ENCODE measurements at regions not wholly inside any gene's neighbourhood (a gene's known extent, or its start where the extent isn't known, plus 50 kb on each side); places are given as distances from the start of the nearest gene placed in this dataset.
"Not testable (repeated sequence)": the region's sequence is repeated elsewhere in the genome, so short reads cannot be mapped to it uniquely, and the experiment has no call there.

DNA sequence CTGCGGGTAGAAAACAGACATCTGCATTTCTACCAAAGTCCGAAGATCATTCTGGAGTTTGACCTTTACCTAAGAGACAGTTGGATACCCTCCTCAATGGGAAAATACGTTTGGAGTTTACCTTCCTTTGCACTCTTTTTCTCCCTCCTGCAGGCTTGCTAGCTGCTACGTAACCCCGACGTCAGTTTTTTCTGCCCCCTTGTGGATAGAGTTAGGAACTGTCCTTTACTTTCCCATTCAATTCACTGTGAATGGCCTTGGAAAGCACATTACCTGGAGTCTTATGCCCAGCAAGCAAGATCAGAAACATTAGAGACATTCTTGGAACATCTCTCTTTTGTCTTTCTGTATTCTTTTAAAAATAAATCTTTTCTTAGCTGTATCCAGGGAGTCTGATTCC, 250.7 kb downstream of the NAP1L3 start:
- peak; percentile 45 for DNase-seq (ENCODE audit: extremely low spot score)

DNA sequence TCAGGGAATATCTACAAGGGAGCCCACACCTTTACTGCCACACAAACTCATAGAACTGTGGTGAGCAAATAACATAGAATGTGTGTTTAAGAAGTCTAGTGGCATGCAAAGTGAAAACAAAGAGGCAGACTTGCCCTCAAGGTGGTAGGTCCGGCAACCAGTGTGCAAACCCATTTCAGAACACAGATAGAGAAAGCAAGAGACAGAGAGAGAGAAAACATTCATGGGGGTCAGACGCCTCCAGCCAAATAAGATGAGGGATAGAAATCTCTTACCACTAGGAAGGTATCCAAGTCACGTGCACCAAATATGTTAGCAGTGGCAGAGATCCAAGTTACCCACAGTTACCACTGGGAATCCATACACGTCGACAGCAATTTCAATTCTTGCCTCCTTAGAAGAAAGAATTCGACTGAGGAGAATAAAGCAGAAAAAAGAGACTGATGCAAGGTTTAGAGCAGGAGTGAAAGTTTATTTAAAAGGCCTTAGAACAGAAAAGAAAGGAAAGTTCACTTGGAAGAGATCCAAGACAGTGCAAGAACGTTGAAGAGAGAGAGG, 252.8 kb downstream of the NAP1L3 start:
- no peak for DNase-seq (ENCODE audit: extremely low spot score)
- POLR2A ChIA-PET: no interaction called here
- CTCF ChIA-PET: no interaction called here
- no peak for TF ChIP-seq LEF1 (IDR thresholded peaks at IDR 0.05; ENCODE audit: borderline replicate concordance)
- TF ChIP-seq CTBP1 (IDR thresholded peaks at IDR 0.05; ENCODE audit: borderline replicate concordance): no peak
- no peak for TF ChIP-seq TARDBP (IDR thresholded peaks at IDR 0.05)
- TF ChIP-seq HDGF (IDR thresholded peaks at IDR 0.05; ENCODE audit: borderline replicate concordance): no peak
- no peak for TF ChIP-seq L3MBTL2 (conservative IDR thresholded peaks at IDR 0.05)
- TF ChIP-seq FOXK2 (IDR thresholded peaks at IDR 0.05): no peak
- TF ChIP-seq ZNF384 (IDR thresholded peaks at IDR 0.05): no peak

More for the DNA sequence above, 250.7 kb downstream of the NAP1L3 start:
- ChIA-PET POLR2A (no interaction called here), CTCF (no interaction called here)
- TF ChIP-seq SP1 (IDR thresholded peaks at IDR 0.05): no peak
- TF ChIP-seq FOXA1 (IDR thresholded peaks at IDR 0.05): no peak
- no peak for TF ChIP-seq FOXM1 (IDR thresholded peaks at IDR 0.05; ENCODE audit: borderline replicate concordance)
- no peak for TF ChIP-seq SUZ12 (IDR thresholded peaks at IDR 0.05)
- no peak for TF ChIP-seq ZNF384 (IDR thresholded peaks at IDR 0.05)
- TF ChIP-seq NFRKB (IDR thresholded peaks at IDR 0.05): no peak
- no peak for TF ChIP-seq FOXK2 (IDR thresholded peaks at IDR 0.05)
- TF ChIP-seq, protein P1, sequence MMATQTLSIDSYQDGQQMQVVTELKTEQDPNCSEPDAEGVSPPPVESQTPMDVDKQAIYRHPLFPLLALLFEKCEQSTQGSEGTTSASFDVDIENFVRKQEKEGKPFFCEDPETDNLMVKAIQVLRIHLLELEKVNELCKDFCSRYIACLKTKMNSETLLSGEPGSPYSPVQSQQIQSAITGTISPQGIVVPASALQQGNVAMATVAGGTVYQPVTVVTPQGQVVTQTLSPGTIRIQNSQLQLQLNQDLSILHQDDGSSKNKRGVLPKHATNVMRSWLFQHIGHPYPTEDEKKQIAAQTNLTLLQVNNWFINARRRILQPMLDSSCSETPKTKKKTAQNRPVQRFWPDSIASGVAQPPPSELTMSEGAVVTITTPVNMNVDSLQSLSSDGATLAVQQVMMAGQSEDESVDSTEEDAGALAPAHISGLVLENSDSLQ (IDR thresholded peaks at IDR 0.05): no peak
- TF ChIP-seq HDGF (IDR thresholded peaks at IDR 0.05; ENCODE audit: borderline replicate concordance): no peak
- TF ChIP-seq LEF1 (IDR thresholded peaks at IDR 0.05; ENCODE audit: borderline replicate concordance): no peak

DNA sequence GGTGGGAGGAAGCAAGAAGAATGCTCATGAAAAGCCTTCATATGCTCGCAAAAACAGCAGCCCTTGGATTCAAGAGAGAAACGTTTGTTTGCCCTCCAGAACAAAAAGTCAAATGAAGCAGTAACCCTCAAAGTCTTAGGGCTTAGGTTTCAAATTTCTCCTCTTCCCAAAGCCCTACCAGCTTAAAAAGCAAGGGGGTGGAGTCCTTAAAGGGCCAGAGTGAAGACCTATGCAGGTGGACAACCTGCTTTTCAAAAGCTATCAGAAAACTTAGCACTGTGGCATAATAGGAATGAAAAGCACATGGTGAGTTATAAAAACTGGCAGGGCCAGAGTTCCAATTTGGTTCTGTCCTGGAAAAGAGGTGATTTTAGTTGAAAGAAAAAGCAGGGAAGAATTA, 253.3 kb downstream of the NAP1L3 start:
- ChIA-PET CTCF (no interaction called here), POLR2A (no interaction called here)
- no peak for TF ChIP-seq CTBP1 (IDR thresholded peaks at IDR 0.05; ENCODE audit: borderline replicate concordance)
- TF ChIP-seq FOXM1 (IDR thresholded peaks at IDR 0.05; ENCODE audit: borderline replicate concordance): no peak
- TF ChIP-seq ELF4 (IDR thresholded peaks at IDR 0.05): no peak
- no peak for TF ChIP-seq SUZ12 (IDR thresholded peaks at IDR 0.05)
- TF ChIP-seq FOXK2 (IDR thresholded peaks at IDR 0.05): no peak
- no peak for DNase-seq (ENCODE audit: extremely low spot score)

DNA sequence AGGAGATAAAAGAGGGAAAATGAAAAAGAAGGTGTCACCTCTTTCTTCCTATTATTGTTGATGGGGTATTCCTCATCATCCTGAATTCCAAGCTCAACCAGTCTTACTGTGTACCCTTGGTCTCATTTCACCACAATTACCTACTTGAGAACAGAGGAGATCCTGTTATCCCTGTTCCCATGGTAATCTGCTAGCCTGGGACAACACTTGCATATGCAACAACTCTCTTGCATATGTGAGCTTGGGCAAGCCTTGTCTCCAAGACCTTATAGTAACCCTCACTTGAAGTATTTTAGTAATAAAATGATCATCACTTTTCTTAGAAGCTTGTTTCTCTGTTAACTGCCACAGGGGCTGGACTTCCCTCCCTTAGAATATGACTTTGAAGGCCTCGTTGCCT, 253.7 kb downstream of the NAP1L3 start:
- ChIA-PET POLR2A (no interaction called here), CTCF (no interaction called here)
- TF ChIP-seq ELF4 (IDR thresholded peaks at IDR 0.05): no peak
- TF ChIP-seq FOXK2 (IDR thresholded peaks at IDR 0.05): no peak
- no peak for TF ChIP-seq TARDBP (IDR thresholded peaks at IDR 0.05)
- TF ChIP-seq ZNF384 (IDR thresholded peaks at IDR 0.05): no peak
- DNase-seq (ENCODE audit: extremely low spot score): no peak

DNA sequence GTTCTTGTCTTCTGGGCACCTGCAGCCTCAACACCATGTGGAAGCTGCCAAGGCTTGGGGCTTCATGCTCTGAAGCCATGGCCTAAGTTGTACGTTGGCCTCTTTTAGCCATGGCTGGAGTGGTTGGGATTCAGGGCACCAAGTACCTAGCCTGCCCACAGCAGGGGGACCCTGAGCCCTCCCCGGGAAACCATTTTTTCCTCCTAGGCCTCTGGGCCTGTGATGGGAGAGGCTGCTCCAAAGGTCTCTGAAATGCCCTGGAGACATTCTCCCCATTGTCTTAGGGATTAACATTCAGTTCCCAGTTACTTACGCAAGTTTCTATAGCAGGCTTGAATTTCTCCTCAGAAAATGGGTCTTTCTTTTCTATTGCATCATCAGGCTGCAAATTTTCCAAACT, 269.3 kb downstream of the NAP1L3 start:
- ChIA-PET CTCF (no interaction called here), POLR2A (no interaction called here)
- DNase-seq (ENCODE audit: extremely low spot score): no peak
- TF ChIP-seq BHLHE40 (IDR thresholded peaks at IDR 0.05; ENCODE audit: borderline replicate concordance) (no peak), LEF1 (IDR thresholded peaks at IDR 0.05; ENCODE audit: borderline replicate concordance) (no peak), FOXM1 (IDR thresholded peaks at IDR 0.05; ENCODE audit: borderline replicate concordance) (no peak), ZNF384 (IDR thresholded peaks at IDR 0.05) (no peak), HDGF (IDR thresholded peaks at IDR 0.05; ENCODE audit: borderline replicate concordance) (no peak), ARNT (IDR thresholded peaks at IDR 0.05) (no peak), FOXK2 (IDR thresholded peaks at IDR 0.05) (no peak), SP1 (IDR thresholded peaks at IDR 0.05) (no peak)

DNA sequence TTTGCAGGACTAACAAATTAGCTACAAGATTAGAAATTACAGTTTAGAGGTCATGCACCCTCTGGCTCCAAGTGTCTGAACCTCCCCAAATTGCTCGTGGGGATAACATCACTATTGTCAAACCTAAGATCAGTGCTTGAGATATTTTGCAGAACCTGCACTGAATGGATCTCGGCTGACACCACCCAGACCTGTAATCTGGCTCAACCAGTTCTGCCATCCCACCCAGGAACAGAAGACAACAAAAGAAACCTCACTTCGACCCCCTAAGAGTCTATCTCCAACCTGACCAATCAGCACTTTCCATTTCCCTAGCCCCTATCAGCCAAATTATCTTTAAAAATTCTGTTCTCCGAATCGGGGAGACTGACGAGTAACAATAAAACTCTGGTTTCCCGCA, 318.7 kb downstream of the NAP1L3 start:
- ChIA-PET POLR2A (no interaction called here), CTCF (no interaction called here)
- TF ChIP-seq L3MBTL2 (conservative IDR thresholded peaks at IDR 0.05) (no peak), FOXM1 (IDR thresholded peaks at IDR 0.05; ENCODE audit: borderline replicate concordance) (no peak), CTBP1 (IDR thresholded peaks at IDR 0.05; ENCODE audit: borderline replicate concordance) (no peak), FOXK2 (IDR thresholded peaks at IDR 0.05) (no peak), BHLHE40 (IDR thresholded peaks at IDR 0.05; ENCODE audit: borderline replicate concordance) (no peak), LEF1 (IDR thresholded peaks at IDR 0.05; ENCODE audit: borderline replicate concordance) (no peak), SP1 (IDR thresholded peaks at IDR 0.05) (no peak), SUZ12 (IDR thresholded peaks at IDR 0.05) (no peak), TARDBP (IDR thresholded peaks at IDR 0.05) (no peak), ZNF384 (IDR thresholded peaks at IDR 0.05) (no peak), ELF4 (IDR thresholded peaks at IDR 0.05) (no peak), HDGF (IDR thresholded peaks at IDR 0.05; ENCODE audit: borderline replicate concordance) (no peak), NFRKB (IDR thresholded peaks at IDR 0.05) (no peak), ARNT (IDR thresholded peaks at IDR 0.05) (no peak)
- TF ChIP-seq, protein P1 (IDR thresholded peaks at IDR 0.05): no peak
- no peak for DNase-seq (ENCODE audit: extremely low spot score)

DNA sequence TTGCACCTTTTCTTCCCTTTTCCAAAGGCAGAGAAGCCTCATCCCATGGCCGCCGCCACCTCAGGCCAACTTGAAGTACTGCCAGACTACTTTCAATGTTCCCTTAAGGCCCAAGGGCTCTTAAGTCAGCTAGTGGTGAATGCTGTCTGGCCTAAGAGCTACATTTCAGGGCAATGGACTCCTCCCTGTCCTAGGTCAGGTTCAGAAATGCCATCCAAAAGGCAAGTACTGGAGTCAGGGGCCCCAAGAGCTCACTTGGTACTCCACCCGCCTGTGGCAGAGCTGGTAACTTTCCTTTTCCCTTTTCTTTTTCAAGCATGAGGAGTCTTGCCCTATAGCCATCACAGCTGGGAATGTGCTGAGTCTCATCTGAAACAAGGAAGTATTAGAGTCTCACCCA, 327.1 kb downstream of the NAP1L3 start:
- ChIA-PET POLR2A (no interaction called here), CTCF (no interaction called here)
- DNase-seq (ENCODE audit: extremely low spot score): no peak
- no peak for TF ChIP-seq SP1 (IDR thresholded peaks at IDR 0.05)
- no peak for TF ChIP-seq ARNT (IDR thresholded peaks at IDR 0.05)
- no peak for TF ChIP-seq FOXA1 (IDR thresholded peaks at IDR 0.05)
- TF ChIP-seq NFRKB (IDR thresholded peaks at IDR 0.05): no peak
- TF ChIP-seq, protein P1 (IDR thresholded peaks at IDR 0.05): no peak
- TF ChIP-seq L3MBTL2 (conservative IDR thresholded peaks at IDR 0.05): no peak
- TF ChIP-seq FOXK2 (IDR thresholded peaks at IDR 0.05): no peak
- TF ChIP-seq ELF4 (IDR thresholded peaks at IDR 0.05): no peak
- TF ChIP-seq LEF1 (IDR thresholded peaks at IDR 0.05; ENCODE audit: borderline replicate concordance): no peak
- TF ChIP-seq ZNF384 (IDR thresholded peaks at IDR 0.05): no peak
- TF ChIP-seq TARDBP (IDR thresholded peaks at IDR 0.05): no peak
- no peak for TF ChIP-seq BHLHE40 (IDR thresholded peaks at IDR 0.05; ENCODE audit: borderline replicate concordance)
- TF ChIP-seq SUZ12 (IDR thresholded peaks at IDR 0.05): no peak
- TF ChIP-seq FOXM1 (IDR thresholded peaks at IDR 0.05; ENCODE audit: borderline replicate concordance): no peak
- no peak for TF ChIP-seq CTBP1 (IDR thresholded peaks at IDR 0.05; ENCODE audit: borderline replicate concordance)
- no peak for TF ChIP-seq HDGF (IDR thresholded peaks at IDR 0.05; ENCODE audit: borderline replicate concordance)

DNA sequence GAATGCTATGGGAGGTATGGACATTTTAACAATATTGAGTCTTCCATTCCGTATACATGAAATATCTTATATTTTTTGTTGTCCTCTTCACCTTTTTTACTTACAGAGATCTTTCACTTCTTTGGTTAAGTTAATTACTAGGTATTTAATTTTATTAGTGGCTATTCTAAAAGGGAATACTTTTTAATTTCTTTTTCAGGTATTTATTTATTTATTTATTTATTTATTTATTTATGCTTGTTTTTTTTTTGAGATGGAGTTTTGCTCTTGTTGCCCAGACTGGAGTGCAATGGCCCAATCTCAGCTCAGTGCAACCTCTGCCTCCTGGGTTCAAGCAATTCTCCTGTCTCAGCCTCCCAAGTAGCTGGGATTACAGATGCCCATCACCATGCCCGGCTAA, 329.1 kb downstream of the NAP1L3 start:
- CTCF ChIA-PET, POLR2A ChIA-PET: not testable (repeated sequence)

More for the DNA sequence above, 329.1 kb downstream of the NAP1L3 start:
- DNase-seq (ENCODE audit: extremely low spot score): not testable (repeated sequence)

Measured in HEK293T (cell line).